ENCODE measurements at regions not wholly inside any gene's neighbourhood (a gene's known extent, or its start where the extent isn't known, plus 50 kb on each side); places are given as distances from the start of the nearest gene placed in this dataset.

DNA sequence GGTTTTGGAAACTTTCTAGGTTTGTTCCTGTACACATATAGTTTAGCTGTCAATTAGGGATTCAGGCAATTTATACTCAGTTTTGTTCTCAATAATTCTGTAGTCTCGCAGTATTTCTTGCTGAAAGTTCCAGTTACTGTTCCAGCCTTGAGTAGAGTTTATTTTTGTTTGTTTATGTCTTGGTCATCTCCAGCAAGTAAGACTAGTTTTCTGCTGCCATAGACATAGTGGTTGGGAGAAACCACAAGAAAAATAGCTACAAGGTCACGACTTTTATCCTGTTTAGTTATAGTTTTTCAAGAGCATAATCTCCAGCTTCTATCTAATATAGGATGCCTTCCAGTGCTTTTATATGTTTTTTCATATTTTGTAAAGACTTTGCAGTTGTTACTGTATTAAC, 99.6 kb upstream of the FOXG1 start:
- DNase-seq (ENCODE audit: low spot score, unreplicated experiment): no peak
- H3K4me3 Mint-ChIP-seq (ENCODE audit: low read depth): no peak overlapping the region
- no peak overlapping the region for H3K27ac Mint-ChIP-seq
- TF ChIP-seq, protein P1, sequence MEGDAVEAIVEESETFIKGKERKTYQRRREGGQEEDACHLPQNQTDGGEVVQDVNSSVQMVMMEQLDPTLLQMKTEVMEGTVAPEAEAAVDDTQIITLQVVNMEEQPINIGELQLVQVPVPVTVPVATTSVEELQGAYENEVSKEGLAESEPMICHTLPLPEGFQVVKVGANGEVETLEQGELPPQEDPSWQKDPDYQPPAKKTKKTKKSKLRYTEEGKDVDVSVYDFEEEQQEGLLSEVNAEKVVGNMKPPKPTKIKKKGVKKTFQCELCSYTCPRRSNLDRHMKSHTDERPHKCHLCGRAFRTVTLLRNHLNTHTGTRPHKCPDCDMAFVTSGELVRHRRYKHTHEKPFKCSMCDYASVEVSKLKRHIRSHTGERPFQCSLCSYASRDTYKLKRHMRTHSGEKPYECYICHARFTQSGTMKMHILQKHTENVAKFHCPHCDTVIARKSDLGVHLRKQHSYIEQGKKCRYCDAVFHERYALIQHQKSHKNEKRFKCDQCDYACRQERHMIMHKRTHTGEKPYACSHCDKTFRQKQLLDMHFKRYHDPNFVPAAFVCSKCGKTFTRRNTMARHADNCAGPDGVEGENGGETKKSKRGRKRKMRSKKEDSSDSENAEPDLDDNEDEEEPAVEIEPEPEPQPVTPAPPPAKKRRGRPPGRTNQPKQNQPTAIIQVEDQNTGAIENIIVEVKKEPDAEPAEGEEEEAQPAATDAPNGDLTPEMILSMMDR (IDR thresholded peaks at IDR 0.05; ENCODE audit: unreplicated experiment): no peak
- H3K4me1 Mint-ChIP-seq (ENCODE audit: low read depth): no peaks in the 10 kb centered on the region
- H3K27me3 Mint-ChIP-seq: no peaks in the 10 kb centered on the region
- H3K9me3 Mint-ChIP-seq (ENCODE audit: low read depth): no peaks in the 10 kb centered on the region
- no peaks in the 10 kb centered on the region for H3K36me3 Mint-ChIP-seq (ENCODE audit: insufficient read depth)

DNA sequence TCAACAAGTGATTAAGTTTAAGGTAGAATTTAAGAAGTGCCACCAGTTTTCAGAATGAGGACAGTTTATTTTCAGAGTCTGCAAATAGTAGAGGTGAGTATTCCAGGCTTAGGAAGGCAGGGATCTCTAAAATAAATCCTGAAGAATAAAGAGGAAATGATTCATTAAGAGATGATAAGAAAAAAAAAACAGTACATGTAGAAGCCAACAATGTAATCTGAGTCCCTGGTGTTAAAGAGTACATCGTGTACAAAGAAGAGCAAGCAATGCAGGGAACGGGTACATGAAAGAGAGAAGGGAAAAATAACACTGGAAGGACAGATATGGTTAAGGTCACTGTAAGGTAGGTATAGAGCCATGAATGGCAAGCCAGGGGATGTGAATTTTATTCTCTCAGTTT, 95.2 kb upstream of the FOXG1 start:
- no peaks in the 10 kb centered on the region for H3K4me1 Mint-ChIP-seq (ENCODE audit: low read depth)

DNA sequence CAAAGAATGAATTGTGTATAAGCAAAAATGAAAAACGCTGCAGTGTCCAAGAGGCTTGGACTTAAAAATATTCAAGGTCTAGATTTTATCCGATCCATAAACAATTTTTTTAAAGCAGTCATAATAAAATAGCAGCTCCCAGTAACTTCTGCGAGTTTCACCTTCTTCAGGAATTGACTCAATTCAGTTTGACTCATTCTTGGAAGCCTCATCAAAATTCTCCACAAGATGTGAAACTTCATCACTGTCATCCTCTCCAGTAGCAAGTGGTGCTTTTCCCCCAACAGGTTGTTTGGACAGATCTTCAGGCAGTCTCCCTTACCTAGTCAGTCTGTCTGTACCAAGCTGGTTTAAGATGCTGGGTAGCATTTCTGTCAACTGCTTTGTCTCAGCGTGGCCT, 93.5 kb upstream of the FOXG1 start:
- Mint-ChIP-seq H3K36me3 (ENCODE audit: insufficient read depth) (no peaks in the 10 kb centered on the region), H3K4me1 (ENCODE audit: low read depth) (peaks cover 2% of the 10 kb centered on the region), H3K9me3 (ENCODE audit: low read depth) (no peaks in the 10 kb centered on the region), H3K27ac (no peak overlapping the region), H3K27me3 (no peaks in the 10 kb centered on the region), H3K4me3 (ENCODE audit: low read depth) (no peak overlapping the region)
- DNase-seq (ENCODE audit: low spot score, unreplicated experiment): no peak
- TF ChIP-seq, protein P1 (IDR thresholded peaks at IDR 0.05; ENCODE audit: unreplicated experiment): no peak

More for the DNA sequence above, 95.2 kb upstream of the FOXG1 start:
- Mint-ChIP-seq H3K27me3 (no peaks in the 10 kb centered on the region), H3K4me3 (ENCODE audit: low read depth) (no peak overlapping the region), H3K9me3 (ENCODE audit: low read depth) (no peaks in the 10 kb centered on the region), H3K36me3 (ENCODE audit: insufficient read depth) (no peaks in the 10 kb centered on the region), H3K27ac (no peak overlapping the region)
- TF ChIP-seq, protein P1 (IDR thresholded peaks at IDR 0.05; ENCODE audit: unreplicated experiment): no peak
- DNase-seq (ENCODE audit: low spot score, unreplicated experiment): no peak

DNA sequence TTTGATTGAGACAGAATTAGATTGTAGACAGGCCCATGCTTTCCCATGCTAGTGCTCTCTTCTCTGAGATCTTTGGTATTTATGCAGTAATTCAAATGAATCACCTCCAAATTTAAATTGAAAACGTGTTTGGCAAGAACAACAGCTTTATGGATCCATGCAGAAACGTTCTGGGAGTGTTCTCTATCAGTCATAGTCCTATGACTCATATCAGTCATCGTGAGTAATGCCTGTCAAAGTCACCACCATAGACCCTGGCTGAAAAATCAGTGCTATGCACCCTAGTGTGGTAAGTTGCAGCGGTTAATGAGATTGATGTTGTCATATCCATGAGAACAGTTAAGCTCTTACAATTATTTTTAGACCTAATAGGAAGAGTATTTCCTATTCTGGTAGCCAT, 90.1 kb upstream of the FOXG1 start:
- DNase-seq (ENCODE audit: low spot score, unreplicated experiment): no peak
- Mint-ChIP-seq H3K27ac (no peak overlapping the region), H3K27me3 (no peaks in the 10 kb centered on the region), H3K36me3 (ENCODE audit: insufficient read depth) (no peaks in the 10 kb centered on the region), H3K4me3 (ENCODE audit: low read depth) (no peak overlapping the region), H3K4me1 (ENCODE audit: low read depth) (peaks cover 7% of the 10 kb centered on the region), H3K9me3 (ENCODE audit: low read depth) (no peaks in the 10 kb centered on the region)
- TF ChIP-seq, protein P1 (IDR thresholded peaks at IDR 0.05; ENCODE audit: unreplicated experiment): no peak

DNA sequence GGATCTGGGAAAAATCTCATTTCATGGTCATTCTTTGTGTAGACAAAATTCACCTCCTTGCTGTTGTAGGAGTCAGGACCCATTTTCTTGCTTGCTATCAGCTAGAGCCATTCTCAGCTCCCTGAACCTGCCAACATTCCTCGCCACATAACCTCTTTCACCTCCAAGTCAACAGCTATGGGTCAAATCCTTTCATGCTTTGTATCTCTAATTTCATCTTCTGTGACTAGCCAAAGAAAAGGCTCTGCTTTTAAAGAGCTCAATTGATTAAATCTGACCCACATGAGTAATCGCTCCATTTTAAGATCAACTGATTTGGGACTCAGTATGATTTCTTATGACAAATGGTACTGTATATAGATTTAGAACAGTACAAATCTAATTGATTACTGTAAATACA, 89.2 kb upstream of the FOXG1 start:
- TF ChIP-seq, protein P1 (IDR thresholded peaks at IDR 0.05; ENCODE audit: unreplicated experiment): no peak
- no peaks in the 10 kb centered on the region for H3K9me3 Mint-ChIP-seq (ENCODE audit: low read depth)

More for the DNA sequence above, 89.2 kb upstream of the FOXG1 start:
- H3K27me3 Mint-ChIP-seq: no peaks in the 10 kb centered on the region
- no peak overlapping the region for H3K4me3 Mint-ChIP-seq (ENCODE audit: low read depth)
- H3K4me1 Mint-ChIP-seq (ENCODE audit: low read depth): peaks cover 7% of the 10 kb centered on the region
- DNase-seq (ENCODE audit: low spot score, unreplicated experiment): no peak
- H3K27ac Mint-ChIP-seq: no peak overlapping the region
- no peaks in the 10 kb centered on the region for H3K36me3 Mint-ChIP-seq (ENCODE audit: insufficient read depth)

Data from progenitor cell of endocrine pancreas (in vitro differentiated cells).